ENCODE measurements at regions not wholly inside any gene's neighbourhood (a gene's known extent, or its start where the extent isn't known, plus 50 kb on each side); places are given as distances from the start of the nearest gene placed in this dataset.
A peak's percentile ranks its signal among the peaks of the same experiment; 100 is the strongest.

DNA sequence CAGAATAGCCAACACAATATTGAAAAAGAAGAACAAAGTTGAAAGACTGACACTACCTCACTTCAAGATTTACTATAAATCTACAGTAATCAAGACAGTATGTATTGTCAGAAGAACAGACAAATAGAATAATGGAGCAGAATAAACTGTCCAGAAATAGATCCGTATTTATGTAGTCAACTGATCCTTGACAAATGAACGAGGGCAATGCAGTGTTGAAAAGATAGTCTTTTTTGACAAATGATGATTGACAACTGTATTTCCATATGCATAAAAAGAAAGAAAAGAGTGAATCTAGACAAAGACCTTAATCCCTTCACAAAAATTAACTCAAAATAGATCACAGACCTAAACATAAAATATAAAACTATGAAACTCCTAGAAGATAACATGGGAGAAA is 767.1 kb downstream of the KCNA4 start:
- no peak for DNase-seq (ENCODE audit: low read depth)
- no peak overlapping the region for H3K4me3 ChIP-seq (ENCODE audit: control insufficient read depth, low read depth, low read length)
- TF ChIP-seq, protein P1, sequence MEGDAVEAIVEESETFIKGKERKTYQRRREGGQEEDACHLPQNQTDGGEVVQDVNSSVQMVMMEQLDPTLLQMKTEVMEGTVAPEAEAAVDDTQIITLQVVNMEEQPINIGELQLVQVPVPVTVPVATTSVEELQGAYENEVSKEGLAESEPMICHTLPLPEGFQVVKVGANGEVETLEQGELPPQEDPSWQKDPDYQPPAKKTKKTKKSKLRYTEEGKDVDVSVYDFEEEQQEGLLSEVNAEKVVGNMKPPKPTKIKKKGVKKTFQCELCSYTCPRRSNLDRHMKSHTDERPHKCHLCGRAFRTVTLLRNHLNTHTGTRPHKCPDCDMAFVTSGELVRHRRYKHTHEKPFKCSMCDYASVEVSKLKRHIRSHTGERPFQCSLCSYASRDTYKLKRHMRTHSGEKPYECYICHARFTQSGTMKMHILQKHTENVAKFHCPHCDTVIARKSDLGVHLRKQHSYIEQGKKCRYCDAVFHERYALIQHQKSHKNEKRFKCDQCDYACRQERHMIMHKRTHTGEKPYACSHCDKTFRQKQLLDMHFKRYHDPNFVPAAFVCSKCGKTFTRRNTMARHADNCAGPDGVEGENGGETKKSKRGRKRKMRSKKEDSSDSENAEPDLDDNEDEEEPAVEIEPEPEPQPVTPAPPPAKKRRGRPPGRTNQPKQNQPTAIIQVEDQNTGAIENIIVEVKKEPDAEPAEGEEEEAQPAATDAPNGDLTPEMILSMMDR (IDR thresholded peaks at IDR 0.05; ENCODE audit: control insufficient read depth, insufficient read depth, low read depth, low read length, missing control alignments): no peak

DNA sequence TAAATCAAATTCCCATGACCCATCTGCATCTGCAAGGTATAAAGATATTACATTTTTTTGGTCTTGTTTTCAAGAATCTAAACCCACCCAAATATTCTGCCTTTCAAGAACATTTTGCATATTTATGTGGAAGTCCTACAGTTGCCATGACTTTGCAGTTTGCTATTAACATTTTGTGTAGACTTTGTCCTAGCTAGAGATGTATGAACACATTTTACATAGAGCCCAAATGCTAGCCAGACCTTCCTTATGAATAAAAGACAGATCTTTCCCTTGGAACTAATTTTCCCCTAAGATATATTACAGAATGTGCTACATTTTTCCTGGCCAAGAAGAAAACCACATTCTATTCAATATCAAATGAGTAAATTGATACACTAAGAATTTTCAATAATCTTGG is 772.5 kb downstream of the KCNA4 start:
- TF ChIP-seq, protein P1 (IDR thresholded peaks at IDR 0.05; ENCODE audit: control insufficient read depth, insufficient read depth, low read depth, low read length, missing control alignments): no peak
- DNase-seq (ENCODE audit: low read depth): no peak
- no peak overlapping the region for H3K4me3 ChIP-seq (ENCODE audit: control insufficient read depth, low read depth, low read length)

DNA sequence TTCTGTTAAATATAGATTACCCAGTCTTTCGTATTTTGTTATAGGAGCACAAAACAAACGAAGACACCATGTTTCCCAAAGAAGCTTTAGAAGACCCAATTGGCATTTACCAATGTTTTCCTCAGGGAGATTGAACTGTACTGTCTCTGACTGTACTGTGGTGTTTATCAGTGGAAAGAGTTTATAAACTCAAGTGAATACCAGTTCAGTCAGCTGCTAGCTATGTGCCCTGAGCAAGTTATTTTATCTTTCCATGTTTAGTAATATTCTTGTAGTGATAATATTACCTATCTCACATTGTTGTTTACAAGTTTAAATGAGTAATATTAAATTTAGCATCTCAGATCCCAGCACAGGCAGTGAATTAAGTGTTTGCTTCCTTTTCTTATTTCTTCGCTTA is 773.2 kb downstream of the KCNA4 start:
- DNase-seq (ENCODE audit: low read depth): no peak
- TF ChIP-seq, protein P1 (IDR thresholded peaks at IDR 0.05; ENCODE audit: control insufficient read depth, insufficient read depth, low read depth, low read length, missing control alignments): no peak
- H3K4me3 ChIP-seq (ENCODE audit: control insufficient read depth, low read depth, low read length): no peak overlapping the region

DNA sequence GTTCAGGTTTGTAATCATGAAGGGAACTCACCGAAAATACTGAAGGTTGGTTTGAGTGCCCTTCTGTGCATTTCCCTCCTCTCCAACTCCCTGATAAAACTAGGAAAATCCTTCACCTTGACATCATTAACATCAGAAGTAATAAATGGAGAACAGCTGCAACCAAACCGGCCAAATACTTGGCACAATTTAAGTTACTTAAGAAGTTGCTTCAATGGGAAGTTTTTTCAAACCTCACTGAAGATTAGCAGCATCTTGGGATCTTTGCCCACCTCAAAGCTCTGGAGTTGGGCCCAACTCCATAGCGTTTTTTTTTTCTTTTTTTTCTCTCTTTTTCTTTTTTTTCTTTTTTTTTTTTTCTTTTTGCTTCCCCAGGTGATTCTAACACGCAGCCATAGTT is 784.8 kb downstream of the KCNA4 start:
- DNase-seq (ENCODE audit: low read depth): peak; percentile 5
- no peak overlapping the region for H3K4me3 ChIP-seq (ENCODE audit: control insufficient read depth, low read depth, low read length)
- TF ChIP-seq, protein P1 (IDR thresholded peaks at IDR 0.05; ENCODE audit: control insufficient read depth, insufficient read depth, low read depth, low read length, missing control alignments): no peak

DNA sequence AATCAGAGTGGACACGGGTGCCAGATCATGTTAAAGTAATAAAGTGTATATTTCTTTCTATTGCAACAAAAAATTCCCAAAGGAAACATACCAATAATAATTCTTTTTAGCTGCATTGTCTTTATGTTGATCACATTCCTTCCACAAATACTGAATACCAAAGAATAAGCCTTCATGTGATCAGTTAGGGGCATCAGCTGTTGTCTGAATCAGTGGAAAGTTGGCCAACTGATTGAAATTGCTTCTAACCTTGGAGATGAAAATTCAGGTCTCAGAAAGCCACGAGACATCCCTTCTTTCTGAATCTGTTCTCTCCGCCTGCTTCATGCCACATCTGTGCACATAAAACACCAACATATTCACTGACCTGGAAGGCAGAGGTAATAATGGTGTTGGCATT is 785.2 kb downstream of the KCNA4 start:
- TF ChIP-seq, protein P1 (IDR thresholded peaks at IDR 0.05; ENCODE audit: control insufficient read depth, insufficient read depth, low read depth, low read length, missing control alignments): no peak
- no peak for DNase-seq (ENCODE audit: low read depth)
- H3K4me3 ChIP-seq (ENCODE audit: control insufficient read depth, low read depth, low read length): no peak overlapping the region

DNA sequence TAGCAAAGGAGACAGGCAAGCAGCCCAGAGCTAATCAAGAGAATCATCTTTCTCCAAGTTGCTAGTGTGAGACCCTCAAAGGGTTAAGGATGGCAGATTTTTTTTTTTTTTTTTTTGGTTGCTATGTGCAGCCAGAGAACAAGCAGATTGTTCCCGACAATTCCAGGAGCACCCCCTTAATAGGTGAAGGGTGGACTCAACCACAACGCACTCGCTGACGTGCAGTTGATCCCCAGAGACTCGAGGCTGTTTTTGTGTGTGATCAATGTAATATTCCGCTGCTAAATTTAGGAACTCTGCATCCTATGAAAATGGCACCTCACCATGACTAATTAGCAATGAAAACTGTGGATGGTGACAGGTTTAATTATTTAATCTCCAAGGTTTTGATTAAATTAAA is 789.0 kb downstream of the KCNA4 start:
- DNase-seq (ENCODE audit: low read depth): no peak
- H3K4me3 ChIP-seq (ENCODE audit: control insufficient read depth, low read depth, low read length): no peak overlapping the region
- TF ChIP-seq, protein P1 (IDR thresholded peaks at IDR 0.05; ENCODE audit: control insufficient read depth, insufficient read depth, low read depth, low read length, missing control alignments): no peak
